ENCODE measurements at regions not wholly inside any gene's neighbourhood (a gene's known extent, or its start where the extent isn't known, plus 50 kb on each side); places are given as distances from the start of the nearest gene placed in this dataset.

DNA sequence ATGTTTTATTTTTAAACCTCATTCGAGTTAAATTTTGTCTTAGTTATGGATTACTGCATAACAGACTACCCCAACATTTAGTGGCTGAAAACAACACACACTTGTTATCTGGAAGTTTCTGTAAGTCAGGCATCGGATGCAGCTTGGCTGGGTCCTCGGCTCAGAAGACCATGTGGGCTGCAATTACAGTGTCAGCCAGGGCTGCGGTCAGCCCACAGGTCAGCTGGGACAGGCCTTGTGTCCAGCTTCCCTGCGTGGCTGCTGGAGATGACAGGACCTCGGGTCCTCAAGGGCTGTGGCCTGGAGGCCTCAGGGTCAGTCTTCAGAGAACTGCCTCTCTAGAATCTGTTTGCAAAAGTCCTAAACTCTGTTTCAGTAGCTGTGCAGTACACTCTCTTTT, 219.0 kb upstream of the IRX1 start:
- TF ChIP-seq, protein P1, sequence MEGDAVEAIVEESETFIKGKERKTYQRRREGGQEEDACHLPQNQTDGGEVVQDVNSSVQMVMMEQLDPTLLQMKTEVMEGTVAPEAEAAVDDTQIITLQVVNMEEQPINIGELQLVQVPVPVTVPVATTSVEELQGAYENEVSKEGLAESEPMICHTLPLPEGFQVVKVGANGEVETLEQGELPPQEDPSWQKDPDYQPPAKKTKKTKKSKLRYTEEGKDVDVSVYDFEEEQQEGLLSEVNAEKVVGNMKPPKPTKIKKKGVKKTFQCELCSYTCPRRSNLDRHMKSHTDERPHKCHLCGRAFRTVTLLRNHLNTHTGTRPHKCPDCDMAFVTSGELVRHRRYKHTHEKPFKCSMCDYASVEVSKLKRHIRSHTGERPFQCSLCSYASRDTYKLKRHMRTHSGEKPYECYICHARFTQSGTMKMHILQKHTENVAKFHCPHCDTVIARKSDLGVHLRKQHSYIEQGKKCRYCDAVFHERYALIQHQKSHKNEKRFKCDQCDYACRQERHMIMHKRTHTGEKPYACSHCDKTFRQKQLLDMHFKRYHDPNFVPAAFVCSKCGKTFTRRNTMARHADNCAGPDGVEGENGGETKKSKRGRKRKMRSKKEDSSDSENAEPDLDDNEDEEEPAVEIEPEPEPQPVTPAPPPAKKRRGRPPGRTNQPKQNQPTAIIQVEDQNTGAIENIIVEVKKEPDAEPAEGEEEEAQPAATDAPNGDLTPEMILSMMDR (conservative IDR thresholded peaks at IDR 0.05 in 1 of 2, IDR thresholded peaks at IDR 0.05 in 1 of 2; ENCODE audit: low read depth in 1 of 2, low read length in 2 of 2): no peak
- TF ChIP-seq EZH2 (IDR thresholded peaks at IDR 0.05; ENCODE audit: low read length, missing control alignments): no peak
